ENCODE measurements at regions not wholly inside any gene's neighbourhood (a gene's known extent, or its start where the extent isn't known, plus 50 kb on each side); places are given as distances from the start of the nearest gene placed in this dataset.

DNA sequence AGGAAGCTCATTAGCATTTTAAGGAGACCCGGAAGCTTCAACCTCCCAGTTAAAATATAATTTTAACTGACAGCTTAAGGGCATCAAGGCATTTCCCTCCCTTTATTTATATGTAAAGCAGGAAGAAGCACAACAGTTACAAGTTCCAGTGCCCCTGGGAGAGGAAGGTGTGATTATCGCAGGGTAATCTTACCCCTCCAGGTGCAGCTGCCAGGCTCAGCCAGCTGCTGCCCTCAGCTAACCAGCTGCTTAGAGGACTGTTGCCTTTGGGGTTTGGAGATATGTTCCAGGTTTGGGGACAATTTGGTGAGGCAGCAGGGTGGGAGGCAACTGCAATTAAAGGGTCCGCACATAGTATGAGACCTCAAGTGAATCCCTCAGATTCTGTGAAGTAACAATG lies 55.3 kb upstream of the SETBP1 start:
- no peak for DNase-seq

GRCh38 chr18:44626236-44626635 lies 54.5 kb upstream of the SETBP1 start:
- DNase-seq, result no peak

- no peak for DNase-seq
These were observed 53.9 kb upstream of the SETBP1 start for GRCh38 chr18:44626807-44627206.

GRCh38 chr18:44627280-44627679 lies 53.4 kb upstream of the SETBP1 start:
- DNase-seq, result no peak

DNA sequence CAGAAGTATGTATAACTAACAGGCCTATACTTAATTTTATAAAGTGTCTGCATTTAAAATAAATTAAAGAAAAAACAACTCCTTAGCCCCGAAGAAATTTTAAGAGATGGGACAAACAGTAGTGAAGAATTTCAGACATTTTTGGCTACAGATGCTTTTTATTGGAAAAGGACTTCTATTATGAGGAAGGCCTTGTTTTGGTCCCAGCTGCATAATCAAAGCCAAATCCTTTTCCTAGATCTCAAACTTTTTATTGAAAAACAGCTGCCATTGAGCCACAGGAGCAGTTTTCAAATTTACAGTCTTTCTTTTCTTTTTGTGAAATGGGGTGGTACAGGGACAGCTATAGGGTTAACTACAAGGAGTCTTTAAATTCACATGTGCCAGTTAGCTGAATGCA lies 51.3 kb upstream of the SETBP1 start:
- no peak for DNase-seq

- no peak for DNase-seq
These were observed 50.6 kb upstream of the SETBP1 start for GRCh38 chr18:44630118-44630517.
